H1 (cell line): ENCODE measurements at regions not wholly inside any gene's neighbourhood (a gene's known extent, or its start where the extent isn't known, plus 50 kb on each side); places are given as distances from the start of the nearest gene placed in this dataset.

Experiments used
- CTCF ChIA-PET: fragments of 300-600 bp; sonication (Branson Sonifier 250); formaldehyde crosslinking; loops from one replicate; lab custom pipeline; 2021; ENCODE audit not compliant: partially characterized antibody; lab: Charles Lee
- POLR2A ChIA-PET: fragments of 300-600 bp; sonication (Branson Sonifier 250); formaldehyde crosslinking; loops from one replicate; lab custom pipeline; 2021; ENCODE audit warnings: inconsistent platforms; ENCODE audit not compliant: partially characterized antibody; lab: Charles Lee
- DNase-seq, 2 experiments: peaks; one replicate each; pipeline versions ENCODE4 v3.0.0 to v3.0.0-alpha.2; 2010 to 2022; ENCODE audit warnings: low spot score in 2 of 2, low read depth in 1 of 2, mixed read lengths in 1 of 2
- FAIRE-seq: peaks from 2 replicates; lab custom pipeline; 2011; peaks lifted over from hg19 to GRCh38; lab: Jason Lieb, UNC
- H2AFZ ChIP-seq: 2 replicates; pipeline ENCODE4 v1.8.1; 2012; ENCODE audit warnings: low read length, inconsistent platforms
- H2AK5ac ChIP-seq: 2 replicates; pipeline ENCODE4 v1.6.1; 2013; ENCODE audit warnings: low read depth, low read length
- H2BK120ac ChIP-seq: replicated peaks from 2 replicates; pipeline ENCODE3; 2013; ENCODE audit warnings: low read depth, low read length, inconsistent platforms
- H2BK12ac ChIP-seq: 2 replicates; pipeline ENCODE4 v1.6.1; 2013; ENCODE audit warnings: low read depth, low read length
- H2BK15ac ChIP-seq: 2 replicates; pipeline ENCODE4 v1.6.1; 2013; ENCODE audit warnings: low read length
- H2BK20ac ChIP-seq: 2 replicates; pipeline ENCODE4 v1.6.1; 2013; ENCODE audit warnings: low read length
- H2BK5ac ChIP-seq: 2 replicates; pipeline ENCODE4 v1.6.1; 2013; ENCODE audit warnings: low read depth, low read length
- H3K14ac ChIP-seq: 2 replicates; pipeline ENCODE4 v1.6.1; 2013; ENCODE audit warnings: inconsistent platforms; ENCODE audit not compliant: insufficient read length
- H3K18ac ChIP-seq: 2 replicates; pipeline ENCODE4 v1.6.1; 2013; ENCODE audit warnings: low read length; ENCODE audit errors: extremely low read depth
- H3K23ac ChIP-seq: 2 replicates; pipeline ENCODE4 v1.6.1; 2013; ENCODE audit warnings: inconsistent platforms; ENCODE audit not compliant: insufficient read length
- H3K23me2 ChIP-seq: 2 replicates; pipeline ENCODE4 v1.6.1; 2013; ENCODE audit warnings: low read depth, low read length
- H3K27ac ChIP-seq: 2 replicates; pipeline ENCODE4 v1.6.1; 2011; ENCODE audit warnings: low read depth, low read length, inconsistent platforms
- H3K27me3 ChIP-seq, 4 experiments: replicated peaks in 1 of 4; 1 replicate in 1 of 4; 2 replicates in 3 of 4; pipeline versions ENCODE4 v1.6.1 to v1.8.1; 2011 to 2013; ENCODE audit warnings: low read length in 3 of 4, mild to moderate bottlenecking in 3 of 4, inconsistent platforms in 2 of 4, mixed read lengths in 2 of 4, moderate library complexity in 1 of 4; ENCODE audit not compliant: control insufficient read depth in 3 of 4, insufficient read depth in 3 of 4; ENCODE audit errors: extremely low read depth in 1 of 4
- H3K36me3 ChIP-seq, 4 experiments: 2 replicates each; pipeline versions ENCODE4 v1.6.1 to v1.8.1; 2011 to 2013; ENCODE audit warnings: mild to moderate bottlenecking in 4 of 4, low read length in 3 of 4, moderate library complexity in 2 of 4, control low read depth in 1 of 4, inconsistent platforms in 1 of 4; ENCODE audit not compliant: insufficient read depth in 4 of 4, control insufficient read depth in 2 of 4
- H3K4ac ChIP-seq: replicated peaks from 2 replicates; pipeline ENCODE3; 2013; ENCODE audit warnings: low read length, low read depth, mixed read lengths, inconsistent platforms; ENCODE audit not compliant: insufficient read length
- H3K4me1 ChIP-seq, 4 experiments: replicated peaks in 1 of 4; 1 replicate in 1 of 4; 2 replicates in 3 of 4; pipeline versions ENCODE4 v1.6.1 to v1.8.1; 2011 to 2013; ENCODE audit warnings: low read length in 3 of 4, inconsistent platforms in 2 of 4, mixed read lengths in 1 of 4; ENCODE audit not compliant: insufficient read depth in 4 of 4, control insufficient read depth in 3 of 4
- H3K4me2 ChIP-seq, 2 experiments: 2 replicates each; pipeline versions ENCODE4 v1.6.1 to v1.8.1; 2011 to 2013; ENCODE audit warnings: low read depth in 2 of 2, low read length in 2 of 2, control low read depth in 1 of 2, inconsistent platforms in 1 of 2, mild to moderate bottlenecking in 1 of 2; ENCODE audit not compliant: insufficient read depth in 1 of 2
- H3K4me3 ChIP-seq, 4 experiments: fragments of 200-600, 300-600 bp in 1 of 4; sonication (generic), shearing (Covaris generic), sonication (Bioruptor Twin) in 1 of 4; 2 replicates each; pipeline versions ENCODE4 v1.5.1 to v1.8.1; 2011 to 2016; ENCODE audit warnings: low read length in 4 of 4, low read depth in 3 of 4, control low read depth in 2 of 4, inconsistent platforms in 2 of 4, mild to moderate bottlenecking in 2 of 4, mixed read lengths in 1 of 4, moderate library complexity in 1 of 4; ENCODE audit not compliant: insufficient read depth in 2 of 4; ENCODE audit errors: extremely low read depth in 1 of 4
- H3K56ac ChIP-seq: replicated peaks from 2 replicates; pipeline ENCODE3; 2013; ENCODE audit warnings: low read depth, mild to moderate bottlenecking, mixed read lengths, low read length, inconsistent platforms; ENCODE audit not compliant: insufficient read length
- H3K79me1 ChIP-seq: 2 replicates; pipeline ENCODE4 v1.6.1; 2013; ENCODE audit warnings: low read depth, low read length, control low read depth
- H3K79me2 ChIP-seq, 2 experiments: 2 replicates each; pipeline versions ENCODE4 v1.6.1 to v1.8.1; 2012 to 2013; ENCODE audit warnings: low read length in 2 of 2, mild to moderate bottlenecking in 2 of 2, inconsistent platforms in 1 of 2; ENCODE audit not compliant: insufficient read depth in 2 of 2, control insufficient read depth in 1 of 2
- H3K9ac ChIP-seq, 4 experiments: replicated peaks in 1 of 4; 1 replicate in 1 of 4; 2 replicates in 3 of 4; pipeline versions ENCODE4 v1.6.1 to v1.8.1; 2011 to 2013; ENCODE audit warnings: low read depth in 3 of 4, low read length in 3 of 4, control low read depth in 2 of 4, mild to moderate bottlenecking in 2 of 4, moderate library complexity in 2 of 4, inconsistent platforms in 1 of 4; ENCODE audit errors: extremely low read depth in 1 of 4
- H3K9me3 ChIP-seq, 2 experiments: 2 replicates each; pipeline versions ENCODE4 v1.6.1 to v1.8.1; 2012 to 2013; ENCODE audit warnings: mild to moderate bottlenecking in 2 of 2, moderate library complexity in 2 of 2, control low read depth in 1 of 2, inconsistent platforms in 1 of 2, low read depth in 1 of 2, low read length in 1 of 2, mixed read lengths in 1 of 2; ENCODE audit not compliant: insufficient read depth in 2 of 2
- H4K20me1 ChIP-seq, 2 experiments: replicated peaks in 1 of 2; 2 replicates each; pipeline versions ENCODE3 to v1.8.1; 2011 to 2013; ENCODE audit warnings: inconsistent platforms in 2 of 2, low read length in 2 of 2, mild to moderate bottlenecking in 1 of 2; ENCODE audit not compliant: insufficient read depth in 2 of 2, control insufficient read depth in 1 of 2
- H4K5ac ChIP-seq: 2 replicates; pipeline ENCODE4 v1.6.1; 2013; ENCODE audit warnings: low read length, low read depth, mixed read lengths, inconsistent platforms; ENCODE audit not compliant: insufficient read length
- H4K8ac ChIP-seq: 2 replicates; pipeline ENCODE4 v1.8.0; 2013; ENCODE audit warnings: mild to moderate bottlenecking, moderate library complexity, low read length, inconsistent platforms; ENCODE audit not compliant: insufficient read depth; ENCODE audit errors: extremely low read depth
- H4K91ac ChIP-seq: replicated peaks from 2 replicates; pipeline ENCODE3; 2013; ENCODE audit warnings: low read length, mixed read lengths, inconsistent platforms; ENCODE audit not compliant: insufficient read length
- BACH1 ChIP-seq: IDR thresholded peaks from 2 replicates; pipeline ENCODE4 v1.6.1; 2012; ENCODE audit warnings: low read length, improper control_type of control experiment
- FOSL1 ChIP-seq: IDR thresholded peaks from 2 replicates; pipeline ENCODE4 v1.6.1; 2011; ENCODE audit warnings: mild to moderate bottlenecking, low read depth, low read length, moderate library complexity; ENCODE audit not compliant: insufficient read depth
- SP2 ChIP-seq: IDR thresholded peaks from 2 replicates; pipeline ENCODE4 v1.6.1; 2012; ENCODE audit warnings: mild to moderate bottlenecking, low read length, inconsistent platforms
- WGBS, 2 experiments: shearing (Covaris generic) in 1 of 2; methylation state at CpG; one replicate each; pipeline versions ENCODE4 v1.1.6 to v1.1.7; 2013 to 2015; ENCODE audit warnings: low lambda C conversion rate in 2 of 2, mixed read lengths in 2 of 2, inconsistent platforms in 1 of 2, low coverage in 1 of 2, missing lambda C conversion rate in 1 of 2; ENCODE audit not compliant: insufficient replicate concordance in 2 of 2, insufficient coverage in 1 of 2, insufficient read length in 1 of 2; ENCODE audit errors: extremely low coverage in 1 of 2, missing lambda C conversion rate in 1 of 2; 5-methylcytosine and 5-hydroxymethylcytosine counted together

DNA sequence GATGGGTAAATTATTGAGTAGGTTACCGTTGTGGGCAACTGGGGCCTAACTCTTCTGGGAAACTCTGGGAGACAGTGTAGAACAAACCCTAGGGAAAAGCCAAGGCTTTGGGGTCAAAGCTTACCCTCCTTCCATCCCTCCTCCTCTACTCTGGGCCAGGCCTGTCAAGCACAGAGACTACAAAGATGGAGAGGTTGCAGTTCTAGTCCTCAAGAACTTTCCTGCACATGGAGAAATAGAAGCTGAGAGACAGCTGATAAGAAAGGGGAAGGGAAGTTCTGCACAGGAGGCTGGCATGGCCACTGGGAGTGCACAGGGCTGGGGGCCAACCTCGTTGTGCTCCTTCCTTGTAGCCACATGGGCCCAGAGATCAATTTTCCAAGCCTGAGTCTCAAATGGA is 67.2 kb upstream of the ALX4 start:
- Histone ChIP-seq H4K91ac (no peak overlapping the region), H3K18ac (no peak overlapping the region), H2AK5ac (no peak overlapping the region), H2BK5ac (no peak overlapping the region), H3K27ac (no peak overlapping the region), H3K14ac (no peak overlapping the region), H2AFZ (no peak overlapping the region), H3K4me1 (no peaks in the 10 kb centered on the region; a peak in 1 of 7 replicates), H3K4me3 (no peak overlapping the region), H3K4me2 (no peak overlapping the region), H3K36me3 (no peaks in the 10 kb centered on the region), H3K9ac (no peak overlapping the region), H3K56ac (no peak overlapping the region), H2BK15ac (no peak overlapping the region), H3K79me2 (no peaks in the 10 kb centered on the region), H4K5ac (no peak overlapping the region), H3K9me3 (no peaks in the 10 kb centered on the region), H3K23me2 (no peaks in the 10 kb centered on the region), H3K4ac (no peak overlapping the region), H2BK120ac (no peak overlapping the region), H3K27me3 (peaks cover 0 to 2% (median 0%) of the 10 kb centered on the region in 4 experiments; a peak in 4 of 7 replicates), H3K79me1 (no peaks in the 10 kb centered on the region), H3K23ac (no peak overlapping the region), H4K20me1 (no peaks in the 10 kb centered on the region), H2BK12ac (no peak overlapping the region), H2BK20ac (no peak overlapping the region), H4K8ac (no peak overlapping the region)
- CTCF ChIA-PET: interaction anchor here (1.1 kb wide), 1 partner anchor 32 kb away, joined by 3 read pairs; no protein-coding TSS in a partner anchor
- no peak for FAIRE-seq
- WGBS, 2 experiments: 89% methylated on average over 2 of the region's 2 CpGs; no CpG with 5 or more reads in 1 of the 2 experiments
- POLR2A ChIA-PET: no interaction called here
- TF ChIP-seq BACH1: no peak
- TF ChIP-seq FOSL1: no peak
- no peak for TF ChIP-seq SP2
- no peak for DNase-seq
